Stimulated activated CD8-positive, alpha-beta memory T cell treated with anti-CD3 and anti-CD28 coated beads, Interleukin-7, amount 100 ng/mL, for 48 hours (primary cell): ENCODE measurements at regions not wholly inside any gene's neighbourhood (a gene's known extent, or its start where the extent isn't known, plus 50 kb on each side); places are given as distances from the start of the nearest gene placed in this dataset.
"Not testable (repeated sequence)": the region's sequence is repeated elsewhere in the genome, so short reads cannot be mapped to it uniquely, and the experiment has no call there.

Source experiments
- DNase-seq, 2 donors: peaks; one replicate each; pipeline ENCODE4 v3.0.0-alpha.2; 2020; ENCODE audit warnings: low read depth in 1 of 2; ENCODE audit errors: extremely low read depth in 1 of 2

- DNase-seq, result no peak
Measured at GRCh38 chr3:72270072-72270681, 485.2 kb upstream of the PROK2 start.

GRCh38 chr3:72269475-72269874, 484.5 kb upstream of the PROK2 start:
- no peak for DNase-seq

- not testable (repeated sequence) for DNase-seq
Measured at GRCh38 chr3:72266921-72267524, 482.1 kb upstream of the PROK2 start.

DNA sequence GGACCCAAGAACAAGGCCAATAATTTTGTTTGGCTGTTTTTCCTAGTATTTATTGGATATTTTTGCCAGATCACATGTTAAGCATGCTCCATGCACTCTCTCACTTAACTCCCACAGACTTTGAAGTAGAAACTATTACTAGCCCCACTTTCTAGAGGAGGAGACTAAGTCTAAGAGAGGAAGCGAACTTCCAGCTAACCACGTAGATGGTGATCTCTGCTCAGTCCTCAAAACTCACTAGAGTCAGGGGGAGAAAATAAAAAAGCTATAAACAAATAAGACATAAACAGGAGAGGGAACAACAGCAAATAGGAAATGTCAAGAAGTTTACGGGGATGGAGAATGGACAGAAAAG, 481.0 kb upstream of the PROK2 start:
- no peak for DNase-seq

DNA sequence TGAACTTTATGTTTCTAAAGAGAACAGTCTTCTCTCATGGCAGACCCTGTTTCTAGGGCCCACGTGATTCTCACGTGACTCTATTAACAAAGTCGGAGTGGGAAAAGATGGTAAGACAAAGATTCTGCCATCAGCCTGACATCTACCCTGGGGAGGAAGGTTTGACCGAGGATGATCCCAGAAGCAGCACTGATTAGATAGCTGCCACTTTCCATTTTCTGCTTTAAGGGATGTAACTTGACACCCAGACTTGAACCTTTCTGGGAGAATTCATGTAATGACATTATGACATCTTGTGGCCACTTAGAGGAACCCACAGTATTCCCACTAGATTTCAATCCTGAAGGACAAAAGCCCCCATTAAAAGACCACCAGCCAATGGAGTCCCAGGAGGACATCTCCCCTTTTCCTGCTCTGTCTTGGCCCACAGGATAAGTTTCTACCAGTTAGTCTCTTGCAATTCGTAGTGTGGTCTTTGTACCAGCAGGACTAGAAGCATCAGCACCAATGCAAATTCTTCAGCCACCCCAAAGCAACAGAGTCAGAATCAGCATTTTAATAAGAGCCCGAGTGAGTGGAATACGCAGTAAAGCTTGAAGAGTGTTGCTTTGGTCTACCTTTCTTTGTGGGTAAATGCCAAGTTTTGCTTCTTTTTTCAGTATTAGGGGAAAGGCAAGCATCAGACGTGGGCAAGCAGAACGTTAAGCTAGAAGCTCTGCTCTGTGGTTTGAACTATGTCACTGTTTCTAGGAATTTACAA, 480.5 kb upstream of the PROK2 start:
- no peak for DNase-seq

DNA sequence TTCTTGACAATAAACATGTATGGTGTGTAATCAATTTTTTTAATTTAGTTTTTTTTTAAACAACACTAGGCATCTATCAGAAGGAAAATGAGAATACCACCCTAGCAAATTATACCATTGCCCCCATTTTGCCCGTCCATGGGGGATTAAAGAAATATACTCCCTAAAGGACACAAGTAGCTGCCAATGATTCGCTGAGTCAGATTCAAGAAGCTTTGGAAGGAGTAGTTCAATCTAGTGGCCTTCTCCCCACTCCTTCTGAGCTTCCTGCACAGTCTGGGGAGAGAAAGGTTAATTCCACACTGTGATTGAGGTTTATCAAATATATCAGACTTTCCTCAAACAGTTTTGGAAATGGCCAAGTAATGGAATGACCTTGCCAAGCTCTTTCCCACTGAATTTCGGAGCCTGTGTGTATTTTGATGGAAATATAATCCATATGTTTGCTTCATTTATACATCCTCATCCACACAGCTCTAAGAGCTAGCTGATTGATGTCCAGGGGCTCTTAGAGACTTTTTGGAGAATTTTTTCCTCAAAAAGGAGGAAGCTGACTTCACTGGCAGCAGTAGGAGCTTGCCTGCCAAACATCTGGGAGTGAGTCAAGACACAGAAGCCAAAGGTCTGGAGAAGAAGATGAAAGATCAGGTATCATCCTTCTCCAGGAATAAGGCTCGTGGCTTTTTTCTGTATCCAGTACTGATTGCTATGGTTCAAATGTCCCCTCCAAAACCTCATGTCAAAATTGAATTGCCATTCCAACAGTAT, 478.5 kb upstream of the PROK2 start:
- DNase-seq, result no peak

DNA sequence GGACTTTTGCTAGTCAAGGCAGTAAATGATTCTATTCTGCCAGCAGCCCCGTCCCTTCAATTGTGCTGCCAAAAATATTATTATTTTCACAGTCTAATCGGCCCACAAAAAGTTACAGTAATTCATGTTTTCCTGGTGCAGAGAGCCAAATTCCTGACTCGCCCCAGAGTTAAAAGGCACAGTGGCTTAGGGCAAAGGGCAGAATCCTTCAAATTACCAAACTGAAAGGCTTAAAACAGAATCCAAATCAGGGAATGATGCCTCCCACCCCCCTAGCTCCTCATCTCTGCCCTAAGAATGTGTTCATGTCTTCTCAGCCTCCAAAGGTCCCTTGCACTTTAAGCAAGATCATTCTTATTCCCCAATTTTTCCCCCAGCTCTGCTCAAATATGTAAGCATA, 477.8 kb upstream of the PROK2 start:
- no peak for DNase-seq

GRCh38 chr3:72261566-72262564, 476.9 kb upstream of the PROK2 start:
- DNase-seq, result no peak

GRCh38 chr3:72260588-72260910, 475.6 kb upstream of the PROK2 start:
- DNase-seq, result no peak

DNA sequence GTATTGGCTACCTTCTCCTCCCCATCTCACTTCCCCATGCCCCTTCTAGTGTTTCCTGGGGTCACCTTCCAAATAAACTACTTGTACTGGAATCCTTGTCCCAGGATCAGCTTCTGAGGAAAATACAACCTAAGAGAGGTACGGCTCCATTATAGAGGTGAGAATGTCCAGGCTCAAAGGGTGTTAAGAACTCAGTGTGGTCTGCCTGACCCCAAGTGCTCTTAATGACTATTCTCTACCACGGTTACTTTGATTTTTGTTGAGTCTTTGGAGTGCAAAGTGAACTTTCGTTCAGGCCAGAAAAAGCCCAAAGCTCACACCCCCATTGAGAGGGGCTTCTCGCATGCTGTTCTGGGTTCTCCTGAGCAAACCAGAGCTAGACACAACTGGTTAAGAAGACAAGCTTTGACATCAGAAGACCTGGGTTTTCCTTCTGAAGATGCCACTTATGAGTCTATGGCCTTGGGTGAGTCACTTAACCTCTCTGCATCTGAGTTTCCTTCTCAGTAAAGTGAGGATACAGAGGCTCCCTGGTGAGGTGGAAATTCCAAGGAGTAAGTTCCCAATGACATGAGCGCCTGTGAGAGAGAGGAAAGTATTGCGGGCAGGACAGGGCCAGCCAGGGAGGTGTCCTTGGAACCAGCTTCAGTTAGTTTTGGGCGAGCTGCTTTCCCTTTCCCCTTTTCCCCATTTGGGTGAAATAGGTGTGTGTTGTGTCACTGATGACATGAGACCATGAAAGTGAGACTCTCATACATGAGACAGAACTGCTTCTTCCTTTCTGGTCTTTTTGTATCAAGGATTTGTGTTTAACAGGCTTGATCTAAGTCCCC, 475.0 kb upstream of the PROK2 start:
- peak in 1 of 2 donors; percentile 19 for DNase-seq

DNA sequence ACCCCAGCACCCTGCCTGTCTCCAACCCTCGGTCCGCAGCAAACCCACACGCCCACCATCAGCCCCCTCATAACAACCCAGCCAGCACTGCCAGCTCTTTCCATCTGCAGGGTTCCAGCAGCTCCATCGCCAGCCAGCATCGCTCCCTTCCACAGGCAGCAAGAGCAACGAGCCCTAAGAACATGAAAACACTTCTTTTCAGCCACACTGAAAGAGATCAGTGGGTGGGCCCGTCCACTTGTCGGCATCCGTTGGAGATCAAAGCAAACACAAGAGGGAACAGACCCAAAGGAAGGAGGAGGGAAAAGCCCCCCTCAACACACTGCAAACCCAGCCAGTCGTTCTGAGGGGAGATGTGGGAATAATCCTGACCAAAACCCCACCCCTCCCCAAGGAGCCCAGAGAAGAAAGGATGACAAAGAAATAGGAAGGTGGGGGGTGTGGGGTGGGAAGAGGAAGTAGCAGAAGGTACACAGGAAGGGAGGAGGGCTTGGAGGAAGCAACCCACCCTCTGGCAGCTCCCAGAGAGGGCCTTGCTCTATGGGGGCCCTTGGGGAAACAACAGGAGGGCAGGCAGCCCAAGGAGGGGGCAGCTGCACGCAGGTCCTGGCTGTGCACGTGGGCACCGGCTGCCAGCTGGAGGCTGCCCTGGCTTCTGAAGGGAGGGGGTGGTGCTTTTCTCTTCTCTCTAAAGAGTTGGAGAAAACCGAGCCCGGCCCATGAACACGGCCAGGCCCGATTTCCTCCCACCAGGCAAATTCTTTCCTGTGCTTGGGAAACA, 473.6 kb upstream of the PROK2 start:
- DNase-seq, result no peak

DNA sequence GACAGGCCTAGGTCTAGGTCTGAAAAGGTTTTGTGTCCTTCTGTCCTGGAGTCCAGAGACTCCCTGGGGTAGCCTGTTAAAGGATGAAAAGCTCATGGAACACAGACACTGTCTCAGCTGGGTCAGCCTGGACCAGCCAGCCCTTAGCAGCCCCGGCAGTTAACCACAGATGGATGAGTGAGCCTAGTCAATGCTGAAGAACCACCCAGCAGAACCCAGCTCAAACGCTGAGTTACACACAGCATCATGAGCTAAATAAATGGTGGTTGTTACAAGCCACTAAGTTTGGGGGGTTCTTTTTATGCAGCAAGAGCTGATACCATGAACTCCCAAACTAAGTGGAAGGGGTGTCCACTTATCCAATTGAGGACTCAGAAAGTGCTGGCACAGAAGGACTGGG, 472.8 kb upstream of the PROK2 start:
- no peak for DNase-seq

DNA sequence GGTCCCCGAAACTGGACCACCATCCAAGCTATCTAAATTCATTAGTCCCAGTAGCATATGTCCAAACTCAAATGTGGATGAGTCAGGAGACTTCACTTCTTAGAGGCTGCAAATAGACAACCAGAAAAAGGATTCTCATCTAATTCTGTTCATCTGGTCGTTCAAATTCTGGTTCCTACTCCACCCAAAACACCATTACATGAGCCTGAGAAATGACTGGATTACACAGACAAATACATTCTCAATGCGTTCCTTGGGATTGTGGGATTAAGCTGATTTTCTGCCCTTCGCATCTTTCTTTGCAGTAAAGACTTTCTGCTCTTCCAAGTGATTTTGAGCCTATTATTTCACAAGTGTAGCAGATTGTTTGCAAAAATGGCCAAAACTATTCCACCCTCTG, 472.3 kb upstream of the PROK2 start:
- no peak for DNase-seq

GRCh38 chr3:72256716-72257115, 471.8 kb upstream of the PROK2 start:
- no peak for DNase-seq

- no peak for DNase-seq
Measured at GRCh38 chr3:72255791-72256559, 471.0 kb upstream of the PROK2 start.

GRCh38 chr3:72255191-72255590, 470.2 kb upstream of the PROK2 start:
- DNase-seq, result no peak

DNA sequence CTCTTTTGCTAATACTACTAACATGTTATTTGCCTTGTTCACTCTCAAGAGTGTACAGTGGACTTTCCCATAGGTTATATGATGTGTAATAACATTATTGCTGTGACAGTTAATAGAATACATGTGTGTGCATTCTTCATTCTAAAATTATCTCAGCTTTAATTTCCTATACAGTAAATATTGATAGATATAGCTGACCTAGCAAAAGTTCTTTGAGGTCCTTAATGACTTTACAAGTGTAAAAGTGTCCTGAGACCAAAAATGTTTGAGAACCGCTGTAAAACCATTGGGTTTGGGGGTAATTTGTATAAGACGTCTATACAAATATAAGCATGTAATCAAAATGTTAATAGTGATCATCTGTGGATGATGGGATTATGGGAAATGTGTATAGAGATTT, 469.5 kb upstream of the PROK2 start:
- DNase-seq, result no peak

DNA sequence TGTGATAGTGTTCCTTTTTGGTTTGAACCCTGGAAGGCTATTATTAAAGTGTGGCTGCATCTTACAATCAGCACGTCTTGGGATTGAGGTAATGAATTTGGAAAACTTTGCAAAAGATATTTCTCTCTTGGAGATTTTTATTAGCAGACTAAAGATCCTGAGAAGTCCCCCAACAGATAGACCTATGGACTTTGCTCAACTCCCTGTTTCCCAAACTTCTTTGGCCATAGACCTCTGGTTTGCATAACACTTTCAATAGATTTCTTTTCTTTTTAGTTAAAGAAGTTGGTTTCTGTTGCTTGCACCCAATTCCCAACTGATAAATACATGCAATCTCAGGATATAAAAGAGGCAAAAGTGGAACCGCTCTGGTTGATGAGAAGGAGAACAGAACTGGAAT, 465.8 kb upstream of the PROK2 start:
- no peak for DNase-seq
